ENCODE measurements at regions not wholly inside any gene's neighbourhood (a gene's known extent, or its start where the extent isn't known, plus 50 kb on each side); places are given as distances from the start of the nearest gene placed in this dataset.

- no peak for DNase-seq (ENCODE audit: low read depth in 1 of 2, low spot score in 1 of 2)
Observed at GRCh38 chr21:31470896-31471694, 127.0 kb upstream of the TIAM1 start.

GRCh38 chr21:31460980-31461379 lies 116.9 kb upstream of the TIAM1 start:
- DNase-seq (ENCODE audit: low read depth in 1 of 2, low spot score in 1 of 2), result no peak

GRCh38 chr21:31459457-31459856 lies 115.4 kb upstream of the TIAM1 start:
- DNase-seq (ENCODE audit: low read depth in 1 of 2, low spot score in 1 of 2), result no peak

GRCh38 chr21:31457675-31458074 lies 113.6 kb upstream of the TIAM1 start:
- no peak for DNase-seq (ENCODE audit: low read depth in 1 of 2, low spot score in 1 of 2)

GRCh38 chr21:31456201-31456600 lies 112.1 kb upstream of the TIAM1 start:
- DNase-seq (ENCODE audit: low read depth in 1 of 2, low spot score in 1 of 2), result no peak

GRCh38 chr21:31455506-31455905 lies 111.4 kb upstream of the TIAM1 start:
- no peak for DNase-seq (ENCODE audit: low read depth in 1 of 2, low spot score in 1 of 2)

- DNase-seq (ENCODE audit: low read depth in 1 of 2, low spot score in 1 of 2), result no peak
Observed at GRCh38 chr21:31450980-31451379, 106.9 kb upstream of the TIAM1 start.

GRCh38 chr21:31449921-31450535 lies 106.0 kb upstream of the TIAM1 start:
- no peak for DNase-seq (ENCODE audit: low read depth in 1 of 2, low spot score in 1 of 2)

- DNase-seq (ENCODE audit: low read depth in 1 of 2, low spot score in 1 of 2), result no peak
Observed at GRCh38 chr21:31448496-31448895, 104.4 kb upstream of the TIAM1 start.

- DNase-seq (ENCODE audit: low read depth in 1 of 2, low spot score in 1 of 2), result no peak
Observed at GRCh38 chr21:31447505-31447904, 103.4 kb upstream of the TIAM1 start.

- DNase-seq (ENCODE audit: low read depth in 1 of 2, low spot score in 1 of 2), result peak in 1 of 2 donors; percentile 10
Observed at GRCh38 chr21:31446226-31446855, 102.3 kb upstream of the TIAM1 start.

- no peak for DNase-seq (ENCODE audit: low read depth in 1 of 2, low spot score in 1 of 2)
Observed at GRCh38 chr21:31445137-31445536, 101.1 kb upstream of the TIAM1 start.

- no peak for DNase-seq (ENCODE audit: low read depth in 1 of 2, low spot score in 1 of 2)
Observed at GRCh38 chr21:31443736-31444521, 99.9 kb upstream of the TIAM1 start.

GRCh38 chr21:31442339-31442738 lies 98.3 kb upstream of the TIAM1 start:
- no peak for DNase-seq (ENCODE audit: low read depth in 1 of 2, low spot score in 1 of 2)

GRCh38 chr21:31429506-31429905 lies 85.4 kb upstream of the TIAM1 start:
- no peak for DNase-seq (ENCODE audit: low read depth in 1 of 2, low spot score in 1 of 2)

- DNase-seq (ENCODE audit: low read depth in 1 of 2, low spot score in 1 of 2), result no peak
Observed at GRCh38 chr21:31426235-31426797, 82.3 kb upstream of the TIAM1 start.

- no peak for DNase-seq (ENCODE audit: low read depth in 1 of 2, low spot score in 1 of 2)
Observed at GRCh38 chr21:31425138-31425537, 81.1 kb upstream of the TIAM1 start.

GRCh38 chr21:31424058-31424457 lies 80.0 kb upstream of the TIAM1 start:
- DNase-seq (ENCODE audit: low read depth in 1 of 2, low spot score in 1 of 2), result no peak

GRCh38 chr21:31420988-31421387 lies 76.9 kb upstream of the TIAM1 start:
- no peak for DNase-seq (ENCODE audit: low read depth in 1 of 2, low spot score in 1 of 2)

- DNase-seq (ENCODE audit: low read depth in 1 of 2, low spot score in 1 of 2), result no peak
Observed at GRCh38 chr21:31420354-31420753, 76.3 kb upstream of the TIAM1 start.

GRCh38 chr21:31418377-31419001 lies 74.4 kb upstream of the TIAM1 start:
- DNase-seq (ENCODE audit: low read depth in 1 of 2, low spot score in 1 of 2), result no peak

All from activated T-helper 1 cell treated with anti-CD3 and anti-CD28 coated beads, Interleukin-2, amount 50 U/mL, for 16 hours (primary cell).